ENCODE measurements at regions not wholly inside any gene's neighbourhood (a gene's known extent, or its start where the extent isn't known, plus 50 kb on each side); places are given as distances from the start of the nearest gene placed in this dataset.

GRCh38 chr3:74287557-74287956, 326.9 kb downstream of the CNTN3 start:
- DNase-seq (ENCODE audit: low read depth, low spot score) = no peak
- Histone ChIP-seq H3K4me1 (ENCODE audit: control insufficient read depth, extremely low read depth, insufficient read depth, low read length) (no peaks in the 10 kb centered on the region), H4K20me1 (ENCODE audit: control insufficient read depth, extremely low read depth, insufficient read depth, low read length) (no peaks in the 10 kb centered on the region), H3K9me1 (ENCODE audit: control insufficient read depth, extremely low read depth, insufficient read depth, low read length) (no peaks in the 10 kb centered on the region), H3K4me2 (ENCODE audit: control insufficient read depth, extremely low read depth, insufficient read depth, low read depth, low read length) (no peak overlapping the region), H3K36me3 (ENCODE audit: control insufficient read depth in 2 of 2, extremely low read depth in 1 of 2, insufficient read depth in 2 of 2, low read length in 2 of 2) (no peaks in the 10 kb centered on the region), H3K79me2 (ENCODE audit: control insufficient read depth, insufficient read depth, low read length) (no peaks in the 10 kb centered on the region), H3K27ac (ENCODE audit: control insufficient read depth, insufficient read depth, low read length) (no peak overlapping the region), H3K9me3 (ENCODE audit: control insufficient read depth, low read depth, low read length) (no peaks in the 10 kb centered on the region), H3K9ac (ENCODE audit: control insufficient read depth, extremely low read depth, insufficient read depth, low read length) (no peak overlapping the region), H2AFZ (ENCODE audit: control insufficient read depth, low read length) (no peak overlapping the region), H3K4me3 (ENCODE audit: control insufficient read depth in 2 of 3, extremely low read depth in 1 of 3, insufficient read depth in 2 of 3, low read depth in 1 of 3, low read length in 3 of 3) (no peak overlapping the region), H3K27me3 (ENCODE audit: control insufficient read depth, extremely low read depth, insufficient read depth, low read length) (no peaks in the 10 kb centered on the region)
- no peak for FAIRE-seq
- TF ChIP-seq EZH2 (IDR thresholded peaks at IDR 0.05; ENCODE audit: low read length) = no peak
- TF ChIP-seq, protein P1, sequence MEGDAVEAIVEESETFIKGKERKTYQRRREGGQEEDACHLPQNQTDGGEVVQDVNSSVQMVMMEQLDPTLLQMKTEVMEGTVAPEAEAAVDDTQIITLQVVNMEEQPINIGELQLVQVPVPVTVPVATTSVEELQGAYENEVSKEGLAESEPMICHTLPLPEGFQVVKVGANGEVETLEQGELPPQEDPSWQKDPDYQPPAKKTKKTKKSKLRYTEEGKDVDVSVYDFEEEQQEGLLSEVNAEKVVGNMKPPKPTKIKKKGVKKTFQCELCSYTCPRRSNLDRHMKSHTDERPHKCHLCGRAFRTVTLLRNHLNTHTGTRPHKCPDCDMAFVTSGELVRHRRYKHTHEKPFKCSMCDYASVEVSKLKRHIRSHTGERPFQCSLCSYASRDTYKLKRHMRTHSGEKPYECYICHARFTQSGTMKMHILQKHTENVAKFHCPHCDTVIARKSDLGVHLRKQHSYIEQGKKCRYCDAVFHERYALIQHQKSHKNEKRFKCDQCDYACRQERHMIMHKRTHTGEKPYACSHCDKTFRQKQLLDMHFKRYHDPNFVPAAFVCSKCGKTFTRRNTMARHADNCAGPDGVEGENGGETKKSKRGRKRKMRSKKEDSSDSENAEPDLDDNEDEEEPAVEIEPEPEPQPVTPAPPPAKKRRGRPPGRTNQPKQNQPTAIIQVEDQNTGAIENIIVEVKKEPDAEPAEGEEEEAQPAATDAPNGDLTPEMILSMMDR (optimal IDR thresholded peaks at IDR 0.05 in 1 of 3, IDR thresholded peaks at IDR 0.05 in 1 of 3, conservative IDR thresholded peaks at IDR 0.05 in 1 of 3; ENCODE audit: extremely low read depth in 1 of 3, insufficient read depth in 2 of 3, low read length in 3 of 3) = no peak
- dilution Hi-C loops (cut with MboI; ENCODE audit: extremely low pct_ligation_motif_present, low sequenced_read_pairs) = no loop called here

- Histone ChIP-seq H3K27me3 (ENCODE audit: control insufficient read depth, extremely low read depth, insufficient read depth, low read length) (no peaks in the 10 kb centered on the region), H3K9me3 (ENCODE audit: control insufficient read depth, low read depth, low read length) (no peaks in the 10 kb centered on the region), H3K9me1 (ENCODE audit: control insufficient read depth, extremely low read depth, insufficient read depth, low read length) (no peaks in the 10 kb centered on the region), H3K9ac (ENCODE audit: control insufficient read depth, extremely low read depth, insufficient read depth, low read length) (no peak overlapping the region), H3K36me3 (ENCODE audit: control insufficient read depth in 2 of 2, extremely low read depth in 1 of 2, insufficient read depth in 2 of 2, low read length in 2 of 2) (no peaks in the 10 kb centered on the region), H3K4me1 (ENCODE audit: control insufficient read depth, extremely low read depth, insufficient read depth, low read length) (no peaks in the 10 kb centered on the region), H3K79me2 (ENCODE audit: control insufficient read depth, insufficient read depth, low read length) (no peaks in the 10 kb centered on the region), H4K20me1 (ENCODE audit: control insufficient read depth, extremely low read depth, insufficient read depth, low read length) (no peaks in the 10 kb centered on the region), H3K4me3 (ENCODE audit: control insufficient read depth in 2 of 3, extremely low read depth in 1 of 3, insufficient read depth in 2 of 3, low read depth in 1 of 3, low read length in 3 of 3) (no peak overlapping the region), H3K4me2 (ENCODE audit: control insufficient read depth, extremely low read depth, insufficient read depth, low read depth, low read length) (no peak overlapping the region), H2AFZ (ENCODE audit: control insufficient read depth, low read length) (no peak overlapping the region), H3K27ac (ENCODE audit: control insufficient read depth, insufficient read depth, low read length) (no peak overlapping the region)
- no peak for FAIRE-seq
- dilution Hi-C loops (cut with MboI; ENCODE audit: extremely low pct_ligation_motif_present, low sequenced_read_pairs) = no loop called here
- DNase-seq (ENCODE audit: low read depth, low spot score) = no peak
- TF ChIP-seq EZH2 (IDR thresholded peaks at IDR 0.05; ENCODE audit: low read length) = no peak
- TF ChIP-seq, protein P1 (optimal IDR thresholded peaks at IDR 0.05 in 1 of 3, IDR thresholded peaks at IDR 0.05 in 1 of 3, conservative IDR thresholded peaks at IDR 0.05 in 1 of 3; ENCODE audit: extremely low read depth in 1 of 3, insufficient read depth in 2 of 3, low read length in 3 of 3) = no peak
These were observed 332.3 kb downstream of the CNTN3 start for GRCh38 chr3:74282202-74282601.
